GM12873 (cell line): ENCODE measurements at regions not wholly inside any gene's neighbourhood (a gene's known extent, or its start where the extent isn't known, plus 50 kb on each side); places are given as distances from the start of the nearest gene placed in this dataset.

Experiments
- TF ChIP-seq, protein P1 (sequence below): IDR thresholded peaks from 2 replicates; pipeline ENCODE4 v1.5.1; 2012; ENCODE audit warnings: low read depth, mild to moderate bottlenecking, moderate library complexity, low read length, control low read depth; ENCODE audit not compliant: insufficient read depth; ENCODE audit errors: missing control alignments

DNA sequence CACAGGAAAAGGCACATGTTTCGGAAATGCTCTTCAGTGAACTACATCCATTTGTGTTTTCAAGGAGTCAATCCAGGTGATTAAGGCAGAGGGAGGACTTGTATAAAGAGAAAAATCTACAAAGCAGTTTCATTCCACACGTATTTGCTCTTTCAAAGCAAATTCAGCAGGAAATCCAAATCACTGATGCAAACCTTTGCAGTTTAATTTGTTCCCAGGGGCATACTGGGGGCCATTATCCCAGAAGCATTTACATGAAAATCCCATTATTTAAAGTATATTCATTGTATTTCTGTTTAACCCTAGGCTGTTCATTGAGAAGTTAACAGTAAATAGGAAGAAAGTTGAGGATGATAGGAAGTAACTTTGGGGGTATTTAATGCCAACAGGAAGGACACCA, 147.9 kb downstream of the PMP22 start:
- TF ChIP-seq, protein P1, sequence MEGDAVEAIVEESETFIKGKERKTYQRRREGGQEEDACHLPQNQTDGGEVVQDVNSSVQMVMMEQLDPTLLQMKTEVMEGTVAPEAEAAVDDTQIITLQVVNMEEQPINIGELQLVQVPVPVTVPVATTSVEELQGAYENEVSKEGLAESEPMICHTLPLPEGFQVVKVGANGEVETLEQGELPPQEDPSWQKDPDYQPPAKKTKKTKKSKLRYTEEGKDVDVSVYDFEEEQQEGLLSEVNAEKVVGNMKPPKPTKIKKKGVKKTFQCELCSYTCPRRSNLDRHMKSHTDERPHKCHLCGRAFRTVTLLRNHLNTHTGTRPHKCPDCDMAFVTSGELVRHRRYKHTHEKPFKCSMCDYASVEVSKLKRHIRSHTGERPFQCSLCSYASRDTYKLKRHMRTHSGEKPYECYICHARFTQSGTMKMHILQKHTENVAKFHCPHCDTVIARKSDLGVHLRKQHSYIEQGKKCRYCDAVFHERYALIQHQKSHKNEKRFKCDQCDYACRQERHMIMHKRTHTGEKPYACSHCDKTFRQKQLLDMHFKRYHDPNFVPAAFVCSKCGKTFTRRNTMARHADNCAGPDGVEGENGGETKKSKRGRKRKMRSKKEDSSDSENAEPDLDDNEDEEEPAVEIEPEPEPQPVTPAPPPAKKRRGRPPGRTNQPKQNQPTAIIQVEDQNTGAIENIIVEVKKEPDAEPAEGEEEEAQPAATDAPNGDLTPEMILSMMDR, result no peak

DNA sequence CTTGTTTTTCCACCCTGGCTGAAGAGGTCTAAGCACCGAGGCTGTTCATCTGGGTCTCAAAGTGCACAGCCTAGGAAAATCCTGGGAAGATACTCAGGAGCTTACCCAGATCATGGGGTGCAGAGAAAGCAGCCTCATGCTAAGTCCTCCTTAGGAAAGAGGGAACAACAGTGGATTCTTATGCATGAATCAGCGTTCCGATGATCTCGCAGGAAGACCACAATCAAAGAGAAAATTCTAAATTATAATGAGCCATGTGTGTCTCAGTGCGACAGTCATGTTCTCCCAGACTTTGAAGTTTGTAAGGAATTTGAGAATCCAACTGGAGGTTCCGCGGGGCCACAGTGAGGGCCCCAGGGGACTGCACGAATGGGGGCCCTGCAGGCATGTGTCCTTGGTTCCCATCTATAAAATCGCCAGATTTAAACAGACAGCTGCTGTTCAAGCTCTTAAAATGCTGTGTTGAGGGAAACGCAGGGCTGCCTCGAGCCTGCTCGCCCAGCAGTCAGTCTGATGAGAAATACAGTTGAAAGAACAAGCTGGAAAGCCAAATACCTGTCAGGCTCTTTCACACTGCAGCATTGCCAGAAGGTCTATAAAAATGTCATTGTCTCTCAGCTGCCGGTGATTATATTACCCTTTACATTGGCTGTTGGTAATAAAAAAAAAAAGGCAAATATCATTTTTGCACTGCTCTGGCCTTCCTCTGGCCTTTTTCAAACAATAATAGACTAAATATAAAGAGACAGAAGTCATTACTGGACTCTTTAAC, 152.1 kb downstream of the PMP22 start:
- TF ChIP-seq, protein P1, result no peak

DNA sequence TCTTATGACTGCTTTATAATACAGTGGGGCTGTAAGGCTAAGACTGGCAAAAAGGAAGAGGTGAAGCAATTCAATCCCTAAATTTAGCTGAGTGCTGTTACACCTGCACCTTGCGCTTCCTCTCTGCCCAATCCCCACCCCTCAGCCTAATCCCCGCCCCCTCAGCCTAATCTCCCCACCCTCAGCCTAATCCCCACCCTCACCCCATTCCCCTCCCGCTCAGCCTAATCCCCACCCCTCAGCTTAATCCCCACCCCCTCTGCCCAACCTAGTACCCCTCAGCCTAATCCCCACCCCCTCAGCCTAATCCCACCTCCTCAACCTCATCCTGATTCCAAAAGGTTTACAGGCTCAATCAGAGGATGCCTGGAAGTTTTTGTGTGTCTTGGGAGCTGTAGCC, 155.5 kb downstream of the PMP22 start:
- TF ChIP-seq, protein P1, result no peak

DNA sequence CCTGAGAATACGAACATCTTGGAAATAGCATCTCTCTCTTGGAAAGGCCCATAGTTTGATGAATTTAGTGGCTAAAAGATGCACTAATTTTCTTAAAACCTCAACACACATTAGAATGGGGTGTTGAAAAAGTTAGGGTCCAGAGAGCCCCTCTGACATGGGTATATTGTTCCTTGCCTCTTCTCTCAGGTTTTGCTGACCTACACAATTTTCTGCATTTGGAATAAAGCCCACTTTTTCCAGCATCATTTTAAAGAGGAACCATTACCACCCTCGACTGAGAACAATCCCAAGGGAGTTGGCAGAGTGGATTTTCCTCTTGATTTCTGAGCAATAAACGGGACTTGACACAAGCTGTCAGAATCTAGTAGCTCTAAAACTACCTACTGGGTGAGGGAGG, 156.1 kb downstream of the PMP22 start:
- TF ChIP-seq, protein P1, result no peak

DNA sequence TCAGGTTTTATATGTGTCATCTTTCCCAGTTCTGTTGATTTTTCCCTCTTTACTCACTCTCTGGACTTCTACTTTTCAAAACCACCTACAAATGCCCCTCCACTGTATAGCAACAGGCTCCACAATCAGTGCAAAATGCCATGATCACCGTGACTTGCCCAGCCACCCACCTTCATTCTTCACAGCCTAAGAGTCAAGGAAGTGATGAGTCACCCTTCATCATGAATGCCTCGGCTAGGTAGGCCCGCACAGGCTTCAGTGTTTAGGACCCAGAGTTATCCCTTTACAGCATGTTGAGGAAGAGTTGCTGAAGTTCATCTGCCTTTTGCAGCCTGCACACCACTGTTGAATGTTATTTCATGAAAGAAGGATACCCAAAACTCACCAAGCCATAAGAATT, 158.6 kb downstream of the PMP22 start:
- TF ChIP-seq, protein P1, result no peak

DNA sequence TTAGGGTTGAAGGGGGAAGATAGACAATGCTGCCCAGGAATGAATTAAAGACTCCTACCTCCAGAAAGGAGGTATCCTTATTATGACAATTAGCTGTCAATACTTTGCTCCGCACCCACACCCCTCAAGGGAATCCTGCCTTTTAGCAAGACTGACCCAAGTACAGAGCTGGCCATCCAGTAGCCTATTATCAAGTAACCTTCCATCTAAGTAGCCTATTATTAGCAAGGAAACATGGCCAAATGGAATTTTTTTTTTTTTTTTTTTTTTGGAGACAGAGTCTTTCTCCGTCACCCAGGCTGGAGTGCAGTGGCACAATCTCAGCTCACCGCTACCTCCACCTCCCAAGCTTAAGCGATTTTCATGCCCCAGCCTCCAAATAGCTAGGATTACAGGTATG, 161.3 kb downstream of the PMP22 start:
- TF ChIP-seq, protein P1, result no peak

DNA sequence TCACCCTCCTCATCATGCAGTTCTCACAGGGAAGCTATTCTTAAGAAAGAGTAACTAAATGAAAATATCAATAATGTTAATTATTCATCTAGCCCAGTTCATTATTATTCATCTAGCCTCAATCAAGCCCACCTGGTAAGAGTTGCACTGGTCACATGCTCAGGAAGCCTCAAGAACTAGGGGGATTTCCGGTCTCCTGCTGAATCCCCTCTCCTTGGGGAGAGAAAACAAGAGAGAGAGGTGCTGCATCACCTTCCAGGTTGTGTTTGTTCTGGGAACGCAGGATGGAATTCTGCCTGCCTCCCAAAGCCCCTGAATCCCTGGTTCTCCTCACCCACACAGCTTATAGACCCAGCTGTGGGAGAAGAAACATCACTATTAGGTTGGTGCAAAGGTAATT, 164.0 kb downstream of the PMP22 start:
- TF ChIP-seq, protein P1, result no peak
